Sigmoid colon (tissue), 4 donors: ENCODE measurements at regions not wholly inside any gene's neighbourhood (a gene's known extent, or its start where the extent isn't known, plus 50 kb on each side); places are given as distances from the start of the nearest gene placed in this dataset.

Experiments
- CTCF ChIP-seq, 4 experiments: fragments of 450-650 bp in 3 of 4; fragments of 200-600 bp in 1 of 4; IDR thresholded peaks; one replicate each; pipeline ENCODE4 v1.5.1; 2016 to 2019; ENCODE audit warnings: antibody characterized with exemption in 4 of 4, mild to moderate bottlenecking in 3 of 4, moderate library complexity in 2 of 4
- EP300 ChIP-seq, 4 donors: sonication (generic); formaldehyde crosslinking; IDR thresholded peaks; one replicate each; pipeline ENCODE4 v1.6.1; 2017; ENCODE audit warnings: antibody characterized with exemption in 4 of 4
- POLR2A ChIP-seq, 2 donors: fragments of 450-650 bp; IDR thresholded peaks; one replicate each; pipeline ENCODE4 v1.6.1; 2016; ENCODE audit warnings: antibody characterized with exemption in 2 of 2, mild to moderate bottlenecking in 2 of 2, moderate library complexity in 2 of 2
- POLR2AphosphoS5 ChIP-seq, 4 donors: sonication (generic); formaldehyde crosslinking; IDR thresholded peaks; one replicate each; pipeline ENCODE4 v1.6.1; 2017; ENCODE audit warnings: antibody characterized with exemption in 4 of 4

DNA sequence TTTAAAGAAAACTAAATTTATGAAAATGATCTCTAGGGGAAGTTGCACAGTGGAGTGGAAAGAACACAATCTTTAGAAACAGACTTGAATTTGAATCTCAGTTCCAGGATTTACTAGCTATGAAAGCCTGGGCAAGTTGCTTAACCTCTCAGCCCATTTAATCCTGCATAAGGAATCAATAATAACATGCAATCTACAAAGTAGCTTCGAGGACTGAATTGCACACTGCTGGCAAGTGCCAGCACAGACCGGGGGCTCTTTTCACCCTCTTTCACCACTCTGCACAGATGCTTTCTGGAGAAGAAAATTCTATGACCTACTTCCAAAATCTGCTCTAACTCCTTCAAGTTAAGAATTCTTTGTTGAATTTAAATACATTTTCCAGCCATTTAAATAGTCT, 63.4 kb upstream of the ANK3 start:
- TF ChIP-seq POLR2A (IDR thresholded peaks at IDR 0.05) (no peak), CTCF (IDR thresholded peaks at IDR 0.05) (no peak), POLR2AphosphoS5 (IDR thresholded peaks at IDR 0.05) (no peak), EP300 (IDR thresholded peaks at IDR 0.05) (no peak)
